ENCODE measurements at regions not wholly inside any gene's neighbourhood (a gene's known extent, or its start where the extent isn't known, plus 50 kb on each side); places are given as distances from the start of the nearest gene placed in this dataset.

DNA sequence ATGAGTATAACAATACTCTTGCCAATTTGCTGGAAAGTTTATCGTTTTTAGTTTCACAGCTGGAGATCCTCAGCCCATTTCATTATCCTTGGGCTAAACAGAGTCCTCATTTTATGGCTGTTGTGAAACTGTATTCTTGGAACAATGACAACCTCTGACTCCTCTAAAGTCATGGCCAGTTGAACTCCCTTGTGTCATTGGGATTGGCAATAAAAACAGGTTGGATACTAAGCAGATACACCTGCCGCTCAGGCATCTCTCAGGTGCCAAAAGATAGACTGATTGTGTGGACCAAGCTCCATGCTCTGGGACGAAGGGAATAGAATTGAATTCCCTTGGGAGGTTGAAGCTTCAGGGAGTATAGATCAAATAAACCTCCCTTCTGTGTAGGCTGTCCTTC is 182.2 kb downstream of the WDR11 start:
- TF ChIP-seq, protein P1, sequence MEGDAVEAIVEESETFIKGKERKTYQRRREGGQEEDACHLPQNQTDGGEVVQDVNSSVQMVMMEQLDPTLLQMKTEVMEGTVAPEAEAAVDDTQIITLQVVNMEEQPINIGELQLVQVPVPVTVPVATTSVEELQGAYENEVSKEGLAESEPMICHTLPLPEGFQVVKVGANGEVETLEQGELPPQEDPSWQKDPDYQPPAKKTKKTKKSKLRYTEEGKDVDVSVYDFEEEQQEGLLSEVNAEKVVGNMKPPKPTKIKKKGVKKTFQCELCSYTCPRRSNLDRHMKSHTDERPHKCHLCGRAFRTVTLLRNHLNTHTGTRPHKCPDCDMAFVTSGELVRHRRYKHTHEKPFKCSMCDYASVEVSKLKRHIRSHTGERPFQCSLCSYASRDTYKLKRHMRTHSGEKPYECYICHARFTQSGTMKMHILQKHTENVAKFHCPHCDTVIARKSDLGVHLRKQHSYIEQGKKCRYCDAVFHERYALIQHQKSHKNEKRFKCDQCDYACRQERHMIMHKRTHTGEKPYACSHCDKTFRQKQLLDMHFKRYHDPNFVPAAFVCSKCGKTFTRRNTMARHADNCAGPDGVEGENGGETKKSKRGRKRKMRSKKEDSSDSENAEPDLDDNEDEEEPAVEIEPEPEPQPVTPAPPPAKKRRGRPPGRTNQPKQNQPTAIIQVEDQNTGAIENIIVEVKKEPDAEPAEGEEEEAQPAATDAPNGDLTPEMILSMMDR (IDR thresholded peaks at IDR 0.05; ENCODE audit: insufficient read depth, low read length, poor library complexity, severe bottlenecking), result no peak
- TF ChIP-seq EZH2phosphoT487 (conservative IDR thresholded peaks at IDR 0.05; ENCODE audit: low read length), result no peak
